ENCODE measurements at regions not wholly inside any gene's neighbourhood (a gene's known extent, or its start where the extent isn't known, plus 50 kb on each side); places are given as distances from the start of the nearest gene placed in this dataset.

DNA sequence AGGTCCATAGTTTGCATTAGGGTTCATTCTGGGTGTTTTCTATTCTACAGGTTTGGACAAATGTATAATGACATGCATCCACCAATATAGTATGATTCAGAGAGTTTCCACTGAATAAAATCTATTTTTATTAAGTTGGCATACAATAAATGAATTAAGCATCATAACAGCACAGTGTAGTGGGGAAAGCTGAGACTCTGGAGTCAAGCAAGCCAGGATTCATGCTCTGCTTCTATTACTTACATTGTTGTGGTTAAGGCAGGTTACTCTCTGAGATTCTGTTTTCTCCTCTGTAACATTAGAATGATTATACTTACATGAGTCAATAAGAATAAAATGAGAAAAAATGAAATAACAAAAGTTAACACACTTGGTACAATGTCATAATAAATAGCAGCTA lies 131.3 kb downstream of the SLC30A10 start:
- intact Hi-C loops (cut with micrococcal nuclease; ENCODE audit: unreplicated experiment) (no loop called here), in situ Hi-C loops (cut with HindIII; ENCODE audit: extremely low pct_ligation_motif_present, low pct_unique_long_range_greater_than_20kb) (no loop called here)
- TF ChIP-seq, protein P1, sequence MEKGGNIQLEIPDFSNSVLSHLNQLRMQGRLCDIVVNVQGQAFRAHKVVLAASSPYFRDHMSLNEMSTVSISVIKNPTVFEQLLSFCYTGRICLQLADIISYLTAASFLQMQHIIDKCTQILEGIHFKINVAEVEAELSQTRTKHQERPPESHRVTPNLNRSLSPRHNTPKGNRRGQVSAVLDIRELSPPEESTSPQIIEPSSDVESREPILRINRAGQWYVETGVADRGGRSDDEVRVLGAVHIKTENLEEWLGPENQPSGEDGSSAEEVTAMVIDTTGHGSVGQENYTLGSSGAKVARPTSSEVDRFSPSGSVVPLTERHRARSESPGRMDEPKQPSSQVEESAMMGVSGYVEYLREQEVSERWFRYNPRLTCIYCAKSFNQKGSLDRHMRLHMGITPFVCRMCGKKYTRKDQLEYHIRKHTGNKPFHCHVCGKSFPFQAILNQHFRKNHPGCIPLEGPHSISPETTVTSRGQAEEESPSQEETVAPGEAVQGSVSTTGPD (CRISPR knock-in tag; IDR thresholded peaks at IDR 0.05), result no peak
- no peak for TF ChIP-seq ZNF563 (CRISPR knock-in tag; IDR thresholded peaks at IDR 0.05)
- TF ChIP-seq, protein P2, sequence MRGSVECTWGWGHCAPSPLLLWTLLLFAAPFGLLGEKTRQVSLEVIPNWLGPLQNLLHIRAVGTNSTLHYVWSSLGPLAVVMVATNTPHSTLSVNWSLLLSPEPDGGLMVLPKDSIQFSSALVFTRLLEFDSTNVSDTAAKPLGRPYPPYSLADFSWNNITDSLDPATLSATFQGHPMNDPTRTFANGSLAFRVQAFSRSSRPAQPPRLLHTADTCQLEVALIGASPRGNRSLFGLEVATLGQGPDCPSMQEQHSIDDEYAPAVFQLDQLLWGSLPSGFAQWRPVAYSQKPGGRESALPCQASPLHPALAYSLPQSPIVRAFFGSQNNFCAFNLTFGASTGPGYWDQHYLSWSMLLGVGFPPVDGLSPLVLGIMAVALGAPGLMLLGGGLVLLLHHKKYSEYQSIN (CRISPR knock-in tag; IDR thresholded peaks at IDR 0.05; ENCODE audit: borderline replicate concordance), result no peak
- TF ChIP-seq ZNF205 (CRISPR knock-in tag; IDR thresholded peaks at IDR 0.05), result no peak
- TF ChIP-seq NFYC (CRISPR knock-in tag; IDR thresholded peaks at IDR 0.05), result no peak
- TF ChIP-seq, protein P3, sequence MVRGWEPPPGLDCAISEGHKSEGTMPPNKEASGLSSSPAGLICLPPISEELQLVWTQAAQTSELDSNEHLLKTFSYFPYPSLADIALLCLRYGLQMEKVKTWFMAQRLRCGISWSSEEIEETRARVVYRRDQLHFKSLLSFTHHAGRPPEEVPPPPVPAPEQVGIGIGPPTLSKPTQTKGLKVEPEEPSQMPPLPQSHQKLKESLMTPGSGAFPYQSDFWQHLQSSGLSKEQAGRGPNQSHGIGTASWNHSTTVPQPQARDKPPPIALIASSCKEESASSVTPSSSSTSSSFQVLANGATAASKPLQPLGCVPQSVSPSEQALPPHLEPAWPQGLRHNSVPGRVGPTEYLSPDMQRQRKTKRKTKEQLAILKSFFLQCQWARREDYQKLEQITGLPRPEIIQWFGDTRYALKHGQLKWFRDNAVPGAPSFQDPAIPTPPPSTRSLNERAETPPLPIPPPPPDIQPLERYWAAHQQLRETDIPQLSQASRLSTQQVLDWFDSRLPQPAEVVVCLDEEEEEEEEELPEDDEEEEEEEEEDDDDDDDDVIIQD (CRISPR knock-in tag; IDR thresholded peaks at IDR 0.05; ENCODE audit: low read depth), result no peak
- no peak for TF ChIP-seq PPARG (CRISPR knock-in tag; conservative IDR thresholded peaks at IDR 0.05)
- TF ChIP-seq ZNF883 (CRISPR knock-in tag; IDR thresholded peaks at IDR 0.05; ENCODE audit: not compliant biosample characterization), result no peak
- TF ChIP-seq, protein P4, sequence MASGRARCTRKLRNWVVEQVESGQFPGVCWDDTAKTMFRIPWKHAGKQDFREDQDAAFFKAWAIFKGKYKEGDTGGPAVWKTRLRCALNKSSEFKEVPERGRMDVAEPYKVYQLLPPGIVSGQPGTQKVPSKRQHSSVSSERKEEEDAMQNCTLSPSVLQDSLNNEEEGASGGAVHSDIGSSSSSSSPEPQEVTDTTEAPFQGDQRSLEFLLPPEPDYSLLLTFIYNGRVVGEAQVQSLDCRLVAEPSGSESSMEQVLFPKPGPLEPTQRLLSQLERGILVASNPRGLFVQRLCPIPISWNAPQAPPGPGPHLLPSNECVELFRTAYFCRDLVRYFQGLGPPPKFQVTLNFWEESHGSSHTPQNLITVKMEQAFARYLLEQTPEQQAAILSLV (CRISPR knock-in tag; IDR thresholded peaks at IDR 0.05; ENCODE audit: borderline replicate concordance), result no peak
- no peak for TF ChIP-seq GTF3A (CRISPR knock-in tag; conservative IDR thresholded peaks at IDR 0.05)
- no peak for TF ChIP-seq POGK (CRISPR knock-in tag; conservative IDR thresholded peaks at IDR 0.05)
- TF ChIP-seq NFIC (IDR thresholded peaks at IDR 0.05; ENCODE audit: low read length), result no peak
- no peak for TF ChIP-seq PITX1 (CRISPR knock-in tag; IDR thresholded peaks at IDR 0.05)
- no peak for TF ChIP-seq FOXC1 (CRISPR knock-in tag; IDR thresholded peaks at IDR 0.05; ENCODE audit: borderline replicate concordance)
- TF ChIP-seq POLR2AphosphoS5 (IDR thresholded peaks at IDR 0.05; ENCODE audit: low read depth, low read length), result no peak
- no peak for TF ChIP-seq ZNF572 (CRISPR knock-in tag; IDR thresholded peaks at IDR 0.05)
- no peak for TF ChIP-seq KDM6A (CRISPR knock-in tag; IDR thresholded peaks at IDR 0.05; ENCODE audit: low read depth)
- POLR2A ChIA-PET, result no interaction called here
- Histone ChIP-seq H3K27ac (ENCODE audit: extremely low read length, insufficient read depth, low read length) (no peak overlapping the region), H3K4me3 (replicated peaks in 1 of 3; ENCODE audit: insufficient read depth in 1 of 3, low read depth in 2 of 3, low read length in 3 of 3) (no peak overlapping the region), H3K9ac (ENCODE audit: insufficient read depth, low read depth, low read length) (no peak overlapping the region), H3K4me1 (ENCODE audit: insufficient read depth, low read length) (no peaks in the 10 kb centered on the region), H3K4me2 (ENCODE audit: low read depth, low read length) (no peak overlapping the region), H4K20me1 (ENCODE audit: insufficient read depth, low read length) (no peaks in the 10 kb centered on the region), H2AFZ (ENCODE audit: low read length) (no peak overlapping the region), H3K79me2 (ENCODE audit: insufficient read depth, low read length) (no peaks in the 10 kb centered on the region), H3K36me3 (replicated peaks in 1 of 2; ENCODE audit: control insufficient read depth in 1 of 2, insufficient read depth in 2 of 2, low read length in 2 of 2) (no peaks in the 10 kb centered on the region), H3K9me3 (ENCODE audit: low read length) (no peaks in the 10 kb centered on the region), H3K27me3 (ENCODE audit: control insufficient read depth in 1 of 2, insufficient read depth in 2 of 2, low read length in 2 of 2) (no peaks in the 10 kb centered on the region)
- ATAC-seq, result no peak
- BruUV-seq (replicated peaks), result no TSS peak
- no peak for DNase-seq (ENCODE audit: low spot score)
- CTCF ChIA-PET (ENCODE audit: low intra/inter-chr PET ratio, low total read pairs), result no interaction called here
- FAIRE-seq, result no peak

Data from HepG2 (cell line).